HepG2 (cell line): ENCODE measurements at regions not wholly inside any gene's neighbourhood (a gene's known extent, or its start where the extent isn't known, plus 50 kb on each side); places are given as distances from the start of the nearest gene placed in this dataset.

ENCODE experiments used
- ATAC-seq: fragments of 200-7000 bp; cut with Tn5 transposase; 3 replicates; pipeline ENCODE4 v1.9.1; 2020; ENCODE audit warnings: mild to moderate bottlenecking, moderate library complexity
- BruUV-seq: library from RNA; stranded (reverse); fragments of 400-500 nt; replicated peaks from 2 replicates; lab custom pipeline; 2021; lab: Mats Ljungman, UMichigan
- CTCF ChIA-PET: fragments of 300-600 bp; formaldehyde crosslinking; extraction: SDS; loops from one replicate; lab custom pipeline; 2021; ENCODE audit warnings: low total read pairs, inconsistent platforms, low intra/inter-chr PET ratio; lab: Yijun Ruan, JAX
- POLR2A ChIA-PET: fragments of 350-600 bp; sonication (Branson Sonifier 250); formaldehyde crosslinking; loops from one replicate; lab custom pipeline; 2020; ENCODE audit warnings: antibody characterized with exemption, inconsistent platforms; lab: Yijun Ruan, JAX
- DNase-seq: peaks from one replicate; pipeline ENCODE4 v3.0.0-alpha.2; 2015; ENCODE audit warnings: low spot score
- FAIRE-seq: peaks from 3 replicates; lab custom pipeline; 2011; peaks lifted over from hg19 to GRCh38; lab: Jason Lieb, UNC
- H2AFZ ChIP-seq: one replicate; pipeline ENCODE4 v1.6.1; 2011; ENCODE audit warnings: low read length, inconsistent platforms
- H3K27ac ChIP-seq: fragments of 300-600 bp; 3 replicates; pipeline ENCODE4 v1.8.0; 2011; ENCODE audit warnings: mixed run types, mild to moderate bottlenecking, mixed read lengths, low read length, inconsistent platforms; ENCODE audit not compliant: insufficient read depth; ENCODE audit errors: extremely low read length
- H3K27me3 ChIP-seq, 2 experiments: fragments of 200-600 bp in 1 of 2; 2 replicates in 1 of 2; 3 replicates in 1 of 2; pipeline versions ENCODE4 v1.6.0 to v1.8.0; 2011; ENCODE audit warnings: low read length in 2 of 2, mild to moderate bottlenecking in 2 of 2, moderate library complexity in 2 of 2, inconsistent platforms in 1 of 2; ENCODE audit not compliant: insufficient read depth in 2 of 2, control insufficient read depth in 1 of 2
- H3K36me3 ChIP-seq, 2 experiments: fragments of 200-600 bp in 1 of 2; replicated peaks in 1 of 2; 2 replicates in 1 of 2; 3 replicates in 1 of 2; pipeline versions ENCODE4 v1.5.1 to v1.8.0; 2011; ENCODE audit warnings: low read length in 2 of 2, inconsistent platforms in 1 of 2; ENCODE audit not compliant: insufficient read depth in 2 of 2, control insufficient read depth in 1 of 2
- H3K4me1 ChIP-seq: 2 replicates; pipeline ENCODE4 v1.5.1; 2012; ENCODE audit warnings: low read length, inconsistent platforms; ENCODE audit not compliant: insufficient read depth
- H3K4me2 ChIP-seq: 2 replicates; pipeline ENCODE4 v1.6.0; 2011; ENCODE audit warnings: low read depth, low read length, inconsistent platforms
- H3K4me3 ChIP-seq, 3 experiments: fragments of 200-600 bp in 1 of 3; sonication (generic), shearing (Covaris generic) in 1 of 3; replicated peaks in 1 of 3; 2 replicates each; pipeline ENCODE4 v1.5.1; 2011 to 2016; ENCODE audit warnings: low read length in 3 of 3, inconsistent platforms in 2 of 3, low read depth in 2 of 3, mild to moderate bottlenecking in 2 of 3, control low read depth in 1 of 3, mixed read lengths in 1 of 3; ENCODE audit not compliant: insufficient read depth in 1 of 3
- H3K79me2 ChIP-seq: one replicate; pipeline ENCODE4 v1.6.1; 2011; ENCODE audit warnings: low read length, inconsistent platforms; ENCODE audit not compliant: insufficient read depth
- H3K9ac ChIP-seq: 2 replicates; pipeline ENCODE4 v1.6.0; 2011; ENCODE audit warnings: mild to moderate bottlenecking, low read depth, low read length, inconsistent platforms; ENCODE audit not compliant: insufficient read depth
- H3K9me3 ChIP-seq: 2 replicates; pipeline ENCODE4 v1.5.1; 2012; ENCODE audit warnings: mild to moderate bottlenecking, low read length
- H4K20me1 ChIP-seq: 2 replicates; pipeline ENCODE4 v1.6.0; 2011; ENCODE audit warnings: inconsistent platforms, mild to moderate bottlenecking, low read length, moderate library complexity; ENCODE audit not compliant: insufficient read depth
- AHR ChIP-seq: IDR thresholded peaks from 2 replicates; pipeline ENCODE4 v1.6.1; 2018; ENCODE audit warnings: missing genetic modification reagents, missing compliant biosample characterization
- CENPT ChIP-seq: sonication (generic); formaldehyde crosslinking; IDR thresholded peaks from 2 replicates; pipeline ENCODE4 v1.8.0; 2022; ENCODE audit warnings: low read depth, mild to moderate bottlenecking, moderate library complexity, missing genetic modification reagents
- DZIP1 ChIP-seq: sonication (generic); formaldehyde crosslinking; IDR thresholded peaks from 2 replicates; pipeline ENCODE4 v1.5.0; 2020; ENCODE audit warnings: mild to moderate bottlenecking, missing genetic modification reagents
- FOXC1 ChIP-seq: sonication (generic); formaldehyde crosslinking; IDR thresholded peaks from 2 replicates; pipeline ENCODE4 v1.8.0; 2022; ENCODE audit warnings: mild to moderate bottlenecking, missing genetic modification reagents, borderline replicate concordance
- HDAC2 ChIP-seq: sonication (generic); formaldehyde crosslinking; IDR thresholded peaks from 2 replicates; pipeline ENCODE4 v1.4.0; 2020; ENCODE audit warnings: missing genetic modification reagents
- IRF9 ChIP-seq: sonication (generic); formaldehyde crosslinking; IDR thresholded peaks from 2 replicates; pipeline ENCODE4 v1.8.0; 2022; ENCODE audit warnings: missing genetic modification reagents, mild to moderate bottlenecking, borderline replicate concordance
- MZF1 ChIP-seq: sonication (generic); formaldehyde crosslinking; IDR thresholded peaks from 2 replicates; pipeline ENCODE4 v1.8.1; 2023; ENCODE audit warnings: mild to moderate bottlenecking, missing genetic modification reagents, borderline replicate concordance
- SRF ChIP-seq: IDR thresholded peaks from 2 replicates; pipeline ENCODE4 v1.6.1; 2011; ENCODE audit warnings: mild to moderate bottlenecking, low read depth, low read length, moderate library complexity
- U2AF2 ChIP-seq: fragments of 200-400 bp; formaldehyde crosslinking; IDR thresholded peaks from 2 replicates; pipeline ENCODE4 v1.6.1; 2017; ENCODE audit warnings: low read depth, mild to moderate bottlenecking, low read length
- ZMYM2 ChIP-seq: sonication (generic); formaldehyde crosslinking; IDR thresholded peaks from 2 replicates; pipeline ENCODE4 v1.8.0; 2022; ENCODE audit warnings: mild to moderate bottlenecking, missing genetic modification reagents
- ZNF264 ChIP-seq: sonication (generic); formaldehyde crosslinking; IDR thresholded peaks from 2 replicates; pipeline ENCODE4 v1.4.0; 2020; ENCODE audit warnings: missing genetic modification reagents
- ZNF543 ChIP-seq: sonication (generic); formaldehyde crosslinking; IDR thresholded peaks from 2 replicates; pipeline ENCODE4 v1.4.0; 2020; ENCODE audit warnings: mild to moderate bottlenecking, missing genetic modification reagents
- ZNF652 ChIP-seq: IDR thresholded peaks from 2 replicates; pipeline ENCODE4 v1.6.1; 2016; ENCODE audit warnings: low read depth, borderline replicate concordance
- ZNF800 ChIP-seq: sonication (generic); formaldehyde crosslinking; IDR thresholded peaks from 2 replicates; pipeline ENCODE4 v1.4.0; 2020; ENCODE audit warnings: missing genetic modification reagents
- WGBS: methylation state at CpG from one replicate; pipeline ENCODE4 v1.1.6; 2017; ENCODE audit warnings: low lambda C conversion rate; 5-methylcytosine and 5-hydroxymethylcytosine counted together
- in situ Hi-C: cut with HindIII; loops from 2 replicates; pipeline ENCODE4 v1.10.0; 2017; ENCODE audit warnings: low pct_unique_long_range_greater_than_20kb; ENCODE audit not compliant: extremely low pct_ligation_motif_present
- intact Hi-C: fragments of 100-400 bp; cut with micrococcal nuclease; formaldehyde crosslinking; loops from one replicate; pipeline ENCODE4 v1.10.0; 2022; ENCODE audit not compliant: unreplicated experiment

GRCh38 chr4:188680004-188680666 lies 540.9 kb downstream of the TRIML1 start:
- FAIRE-seq (no peak), ATAC-seq (peak; percentile 33; the same call in 1 of the 3 replicates), DNase-seq (no peak)
- Histone ChIP-seq H3K4me3 (no peak overlapping the region), H3K36me3 (no peaks in the 10 kb centered on the region), H3K4me1 (no peaks in the 10 kb centered on the region), H3K4me2 (no peak overlapping the region), H2AFZ (no peak overlapping the region), H3K9ac (no peak overlapping the region), H4K20me1 (no peaks in the 10 kb centered on the region), H3K79me2 (no peaks in the 10 kb centered on the region), H3K9me3 (no peaks in the 10 kb centered on the region), H3K27ac (no peak overlapping the region), H3K27me3 (no peaks in the 10 kb centered on the region; a peak in 1 of 5 replicates)
- 25% methylated on average over 11 of the region's 12 CpGs for WGBS
- no peak for TF ChIP-seq ZMYM2
- TF ChIP-seq ZNF543 (CRISPR knock-in tag) = no peak
- intact Hi-C loops = no loop called here
- ChIA-PET POLR2A (no interaction called here), CTCF (no interaction called here)
- no TSS peak for BruUV-seq
- in situ Hi-C loops = no loop called here

- H3K27me3 ChIP-seq = no peaks in the 10 kb centered on the region; a peak in 1 of 5 replicates
- ChIA-PET CTCF (no interaction called here), POLR2A (no interaction called here)
- intact Hi-C loops (no loop called here), in situ Hi-C loops (no loop called here)
- no peak overlapping the region for H3K27ac ChIP-seq
- no peak overlapping the region for H2AFZ ChIP-seq
- no peaks in the 10 kb centered on the region for H3K79me2 ChIP-seq
- FAIRE-seq (no peak), ATAC-seq (no peak), DNase-seq (no peak)
- H3K4me1 ChIP-seq = no peaks in the 10 kb centered on the region
- no peak overlapping the region for H3K4me2 ChIP-seq
- BruUV-seq = no TSS peak
- H3K36me3 ChIP-seq = no peaks in the 10 kb centered on the region
- WGBS = 59% methylated on average over 14 of the region's 14 CpGs
- H4K20me1 ChIP-seq = no peaks in the 10 kb centered on the region
- no peaks in the 10 kb centered on the region for H3K9me3 ChIP-seq
- no peak overlapping the region for H3K4me3 ChIP-seq
- H3K9ac ChIP-seq = no peak overlapping the region
- TF ChIP-seq ZNF264 (CRISPR knock-in tag) (no peak), U2AF2 (no peak), FOXC1 (CRISPR knock-in tag) (no peak), CENPT (CRISPR knock-in tag) (no peak), MZF1 (no peak), HDAC2 (CRISPR knock-in tag) (no peak), AHR (CRISPR knock-in tag) (no peak), IRF9 (no peak), SRF (no peak), ZNF652 (CRISPR knock-in tag) (no peak), DZIP1 (CRISPR knock-in tag) (no peak), ZNF800 (no peak)
Measured at GRCh38 chr4:188680667-188681063, 541.4 kb downstream of the TRIML1 start.
